Adrenal gland (tissue), 9 donors: ENCODE measurements at regions not wholly inside any gene's neighbourhood (a gene's known extent, or its start where the extent isn't known, plus 50 kb on each side); places are given as distances from the start of the nearest gene placed in this dataset.

Experiments used
- DNase-seq, 7 donors: peaks; one replicate each; pipeline ENCODE4 v3.0.0-alpha.2; 2019 to 2020
- H3K27ac ChIP-seq, 5 donors: fragments of 200-600 bp; sonication (generic) in 4 of 5; 1 replicate in 3 of 5; 2 replicates in 2 of 5; pipeline versions ENCODE4 v1.5.1 to v1.8.0; 2016 to 2020; ENCODE audit warnings: mild to moderate bottlenecking in 1 of 5
- H3K27me3 ChIP-seq: fragments of 200-600 bp; 2 replicates; pipeline ENCODE4 v1.8.0; 2021
- H3K36me3 ChIP-seq, 2 donors: fragments of 200-600 bp; replicated peaks in 1 of 2; 1 replicate in 1 of 2; 2 replicates in 1 of 2; pipeline versions ENCODE4 v1.5.1 to v1.8.0; 2018 to 2022
- H3K4me1 ChIP-seq, 2 donors: fragments of 200-600 bp; replicated peaks in 1 of 2; 1 replicate in 1 of 2; 2 replicates in 1 of 2; pipeline versions ENCODE4 v1.5.1 to v1.8.0; 2018 to 2021
- H3K4me3 ChIP-seq, 4 donors: fragments of 200-600 bp; sonication (generic) in 3 of 4; one replicate each; pipeline ENCODE4 v1.5.1; 2016 to 2018
- H3K9me3 ChIP-seq, 3 donors: fragments of 200-600 bp; sonication (generic) in 1 of 3; replicated peaks in 1 of 3; 1 replicate in 2 of 3; 2 replicates in 1 of 3; pipeline versions ENCODE4 v1.5.1 to v1.8.0; 2016 to 2021
- POLR2A ChIP-seq, 2 donors: fragments of 450-650 bp; IDR thresholded peaks; one replicate each; pipeline ENCODE4 v1.6.1; 2017; ENCODE audit warnings: antibody characterized with exemption in 2 of 2, mild to moderate bottlenecking in 2 of 2, moderate library complexity in 1 of 2
- WGBS, 4 donors: extraction: QIAGEN DNeasy Blood & Tissue Kit in 2 of 4; methylation state at CpG; one replicate each; pipeline versions ENCODE4 v1.1.5 to v1.1.7; 2013 to 2017; 5-methylcytosine and 5-hydroxymethylcytosine counted together
- intact Hi-C, 2 donors: fragments of 100-400 bp; cut with DNase I; formaldehyde crosslinking; loops; one replicate each; pipeline versions ENCODE4 v1.14.1 to v1.15.0; 2022 to 2023
- TF ChIP-seq, protein P1 (sequence below), 6 experiments: fragments of 450-650 bp in 4 of 6; fragments of 200-600 bp in 2 of 6; sonication (generic) in 1 of 6; IDR thresholded peaks; 1 replicate in 5 of 6; 2 replicates in 1 of 6; pipeline versions ENCODE4 v1.5.1 to v1.8.0; 2016 to 2021; ENCODE audit warnings: antibody characterized with exemption in 6 of 6, mild to moderate bottlenecking in 2 of 6, moderate library complexity in 1 of 6
- donor health status: healthy with polysubstance abuse.
- donor health status: Bipolar disorder and iron deficiency.
- donor health status: DM: yes; HTN: yes; CAD: no.
- donor health status: DM: no; HTN: no; CAD: no.
- donor health status: DM: no; HTN: no; CAD: no.

DNA sequence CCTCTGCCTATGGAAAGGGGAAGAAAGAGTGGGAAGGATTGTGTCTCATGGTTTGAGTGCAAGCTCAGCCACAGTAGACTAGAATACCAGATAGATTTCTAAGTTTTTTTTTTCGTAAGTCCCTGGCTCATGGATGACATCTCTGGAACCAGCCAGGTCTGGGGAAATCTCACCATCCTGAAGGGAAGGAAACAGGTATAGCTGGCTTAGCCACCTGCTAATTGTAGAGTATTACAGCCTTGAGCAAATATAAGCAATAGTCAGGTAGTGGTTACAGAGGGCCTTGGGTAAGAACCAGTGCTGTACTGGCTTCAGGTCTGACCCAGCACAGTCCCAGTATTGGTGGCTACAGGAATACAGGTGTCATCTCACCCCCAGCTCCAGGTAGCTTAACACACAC lies 500.9 kb upstream of the PRMT6 start:
- DNase-seq, result no peak
- intact Hi-C loops, result no loop called here
- TF ChIP-seq, protein P1, sequence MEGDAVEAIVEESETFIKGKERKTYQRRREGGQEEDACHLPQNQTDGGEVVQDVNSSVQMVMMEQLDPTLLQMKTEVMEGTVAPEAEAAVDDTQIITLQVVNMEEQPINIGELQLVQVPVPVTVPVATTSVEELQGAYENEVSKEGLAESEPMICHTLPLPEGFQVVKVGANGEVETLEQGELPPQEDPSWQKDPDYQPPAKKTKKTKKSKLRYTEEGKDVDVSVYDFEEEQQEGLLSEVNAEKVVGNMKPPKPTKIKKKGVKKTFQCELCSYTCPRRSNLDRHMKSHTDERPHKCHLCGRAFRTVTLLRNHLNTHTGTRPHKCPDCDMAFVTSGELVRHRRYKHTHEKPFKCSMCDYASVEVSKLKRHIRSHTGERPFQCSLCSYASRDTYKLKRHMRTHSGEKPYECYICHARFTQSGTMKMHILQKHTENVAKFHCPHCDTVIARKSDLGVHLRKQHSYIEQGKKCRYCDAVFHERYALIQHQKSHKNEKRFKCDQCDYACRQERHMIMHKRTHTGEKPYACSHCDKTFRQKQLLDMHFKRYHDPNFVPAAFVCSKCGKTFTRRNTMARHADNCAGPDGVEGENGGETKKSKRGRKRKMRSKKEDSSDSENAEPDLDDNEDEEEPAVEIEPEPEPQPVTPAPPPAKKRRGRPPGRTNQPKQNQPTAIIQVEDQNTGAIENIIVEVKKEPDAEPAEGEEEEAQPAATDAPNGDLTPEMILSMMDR (IDR thresholded peaks at IDR 0.05), result no peak
- no peak for TF ChIP-seq POLR2A (IDR thresholded peaks at IDR 0.05)
- 64 to 83% (median 70%) methylated on average over 1 of the region's 1 CpG for WGBS, 4 donors
- no peak overlapping the region for H3K4me3 ChIP-seq
- H3K27ac ChIP-seq, result no peak overlapping the region
- H3K9me3 ChIP-seq, result no peaks in the 10 kb centered on the region
- H3K4me1 ChIP-seq, result no peaks in the 10 kb centered on the region
- no peaks in the 10 kb centered on the region for H3K36me3 ChIP-seq
- no peaks in the 10 kb centered on the region for H3K27me3 ChIP-seq

DNA sequence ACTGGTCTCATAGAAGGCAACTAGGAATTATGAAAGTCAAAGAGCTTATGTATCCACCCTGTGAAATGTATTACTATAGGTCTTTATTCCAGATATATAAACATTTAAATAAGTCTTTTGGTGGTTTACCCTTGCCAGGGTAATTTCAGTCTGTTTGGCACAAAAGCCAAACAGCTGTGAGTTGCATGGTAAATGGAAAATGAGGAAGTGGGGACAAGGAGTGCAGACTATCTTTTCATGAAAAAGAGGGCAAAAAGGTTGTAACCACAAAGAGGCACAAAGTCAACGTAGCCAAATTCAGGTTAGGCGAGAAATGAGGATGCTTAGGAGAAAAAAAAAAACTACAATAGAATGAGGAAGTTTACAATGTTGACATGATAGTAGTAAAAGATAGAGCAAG lies 492.3 kb upstream of the PRMT6 start:
- no peak for DNase-seq
- intact Hi-C loops, result no loop called here
- Histone ChIP-seq H3K36me3 (no peaks in the 10 kb centered on the region), H3K9me3 (no peaks in the 10 kb centered on the region), H3K27me3 (no peaks in the 10 kb centered on the region), H3K27ac (no peak overlapping the region), H3K4me3 (no peak overlapping the region), H3K4me1 (no peaks in the 10 kb centered on the region)
- TF ChIP-seq POLR2A (IDR thresholded peaks at IDR 0.05), result no peak
- TF ChIP-seq, protein P1 (IDR thresholded peaks at IDR 0.05), result no peak
- WGBS, 4 donors, result 72 to 81% (median 74%) methylated on average over 2 of the region's 2 CpGs

DNA sequence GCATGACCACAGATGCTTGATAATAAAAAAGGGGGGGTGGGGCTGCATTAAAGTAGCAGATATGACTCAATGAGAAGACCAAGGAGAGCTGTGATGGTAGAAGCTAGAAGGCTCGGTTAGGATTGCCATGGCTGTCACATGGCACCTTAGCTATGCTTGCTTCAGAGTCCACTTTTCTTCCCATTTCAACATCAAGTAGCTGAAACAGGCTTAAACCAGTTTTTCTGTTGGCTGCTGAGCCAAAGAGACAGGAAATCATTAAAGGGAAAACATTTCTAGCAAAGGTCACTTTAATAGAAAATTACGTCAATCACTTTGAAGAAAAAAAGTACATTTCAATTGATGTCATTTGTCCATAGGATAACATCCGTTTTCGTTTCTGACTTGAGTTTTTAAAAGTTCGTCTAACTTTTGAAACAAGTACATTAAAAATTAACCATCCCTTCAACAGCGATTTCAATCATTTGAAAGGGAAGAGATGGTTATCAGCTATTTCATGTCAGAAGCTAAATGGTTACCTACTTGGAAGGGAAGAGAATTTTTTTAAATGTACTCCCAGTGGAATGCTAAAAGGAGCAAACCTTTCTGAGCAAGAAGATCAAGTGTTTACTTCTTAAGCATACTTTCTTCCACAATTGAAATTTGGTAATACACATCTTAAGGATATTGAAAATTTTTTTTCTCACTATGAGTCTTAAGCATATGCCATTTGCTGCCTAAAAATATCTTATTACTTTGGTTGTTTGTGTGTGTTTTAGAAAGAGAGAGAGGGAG lies 488.1 kb upstream of the PRMT6 start:
- DNase-seq, result no peak
- intact Hi-C loops, result no loop called here
- H3K4me1 ChIP-seq, result no peaks in the 10 kb centered on the region
- H3K36me3 ChIP-seq, result no peaks in the 10 kb centered on the region
- H3K9me3 ChIP-seq, result no peaks in the 10 kb centered on the region
- no peak for TF ChIP-seq POLR2A (IDR thresholded peaks at IDR 0.05)
- TF ChIP-seq, protein P1 (IDR thresholded peaks at IDR 0.05), result no peak
- H3K27ac ChIP-seq, result no peak overlapping the region
- H3K4me3 ChIP-seq, result no peak overlapping the region
- 54 to 64% (median 59%) methylated on average over 6 of the region's 6 CpGs for WGBS, 4 donors
- H3K27me3 ChIP-seq, result no peaks in the 10 kb centered on the region

DNA sequence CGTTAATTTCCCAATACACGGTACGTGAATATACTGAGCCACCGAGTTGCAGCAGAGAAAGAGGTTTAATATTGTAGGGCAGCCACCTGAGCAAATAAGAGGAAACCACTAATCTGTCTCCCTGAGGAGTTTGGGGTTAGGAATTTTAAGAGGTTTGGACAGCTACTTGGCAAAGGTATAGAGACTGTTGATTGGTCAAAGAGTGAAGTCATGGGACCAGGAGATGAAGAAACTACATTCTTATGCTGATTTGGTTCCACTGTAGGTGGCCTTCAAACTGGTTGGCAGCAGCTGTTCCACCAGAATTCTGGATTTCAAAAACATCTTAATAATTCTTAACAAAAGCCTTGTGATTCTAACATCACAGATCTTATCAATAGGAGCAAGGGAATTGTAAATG lies 485.4 kb upstream of the PRMT6 start:
- H3K9me3 ChIP-seq, result no peaks in the 10 kb centered on the region
- 84 to 94% (median 86%) methylated on average over 4 of the region's 4 CpGs for WGBS, 4 donors
- TF ChIP-seq, protein P1 (IDR thresholded peaks at IDR 0.05), result no peak
- no peak for TF ChIP-seq POLR2A (IDR thresholded peaks at IDR 0.05)

More for the DNA sequence above, 485.4 kb upstream of the PRMT6 start:
- Histone ChIP-seq H3K36me3 (no peaks in the 10 kb centered on the region), H3K4me3 (no peak overlapping the region), H3K27ac (no peak overlapping the region), H3K27me3 (no peaks in the 10 kb centered on the region), H3K4me1 (no peaks in the 10 kb centered on the region)
- intact Hi-C loops, result no loop called here
- no peak for DNase-seq
